Left renal pelvis (tissue), 4 donors: ENCODE measurements at regions not wholly inside any gene's neighbourhood (a gene's known extent, or its start where the extent isn't known, plus 50 kb on each side); places are given as distances from the start of the nearest gene placed in this dataset.
A peak's percentile ranks its signal among the peaks of the same experiment; 100 is the strongest.
"Not testable (repeated sequence)": the region's sequence is repeated elsewhere in the genome, so short reads cannot be mapped to it uniquely, and the experiment has no call there.

Experiments
- DNase-seq, 4 donors: peaks; one replicate each; pipeline ENCODE4 v3.0.0-alpha.2; 2013; ENCODE audit warnings: low read depth in 4 of 4, low spot score in 3 of 4

DNA sequence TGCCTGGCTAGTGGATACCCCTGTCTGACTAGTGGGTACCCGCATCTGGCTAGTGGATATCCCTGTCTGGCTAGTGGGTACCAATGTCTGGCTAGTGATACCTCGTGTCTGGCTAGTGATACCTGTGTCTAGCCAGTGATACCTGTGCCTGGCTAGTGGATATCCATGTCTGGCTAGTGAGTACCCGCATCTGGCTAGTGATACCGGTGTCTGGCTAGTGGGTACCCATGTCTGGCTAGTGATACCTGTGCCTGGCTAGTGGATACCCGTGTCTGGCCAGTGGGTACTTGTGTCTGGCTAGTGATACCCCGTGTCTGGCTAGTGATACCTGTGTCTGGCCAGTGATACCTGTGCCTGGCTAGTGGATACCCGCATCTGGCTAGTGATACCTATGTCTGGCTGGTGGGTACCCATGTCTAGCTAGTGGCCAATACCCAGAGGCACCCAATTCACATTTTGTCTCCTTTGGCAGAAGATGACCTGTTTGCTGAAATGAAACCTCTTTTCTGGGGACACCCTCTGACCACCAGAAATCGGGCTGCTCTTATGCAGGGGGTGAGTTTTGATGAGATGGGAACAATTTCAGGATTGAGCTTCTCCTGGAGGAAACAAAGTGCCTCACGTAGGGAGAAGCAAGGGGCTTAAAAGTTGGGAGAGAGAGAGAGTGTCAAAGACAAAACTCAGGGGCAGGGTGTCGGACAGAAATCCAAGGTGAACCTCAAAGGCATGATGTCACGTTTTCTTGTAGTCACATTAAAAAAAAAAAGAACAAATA lies 63.4 kb downstream of the SMIM38 start:
- no peak for DNase-seq

DNA sequence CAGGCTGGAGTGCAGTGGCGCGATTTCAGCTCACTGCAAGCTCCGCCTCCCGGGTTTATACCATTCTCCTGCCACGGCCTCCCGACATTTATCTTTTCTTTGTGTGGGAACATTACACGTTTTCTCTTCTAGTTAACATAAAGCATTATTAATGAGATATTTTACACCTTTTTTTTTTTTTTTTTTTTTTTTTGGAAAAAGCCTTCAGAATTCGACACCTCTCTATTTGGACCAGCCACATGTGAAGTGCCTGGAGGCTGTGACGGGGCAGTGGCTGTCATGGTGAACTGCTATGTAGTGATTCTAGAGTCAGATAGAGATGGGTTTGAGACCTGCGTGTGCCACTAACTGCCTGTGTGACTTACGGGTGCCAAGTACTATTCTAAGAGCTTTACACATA lies 64.3 kb downstream of the SMIM38 start:
- DNase-seq, result no peak

DNA sequence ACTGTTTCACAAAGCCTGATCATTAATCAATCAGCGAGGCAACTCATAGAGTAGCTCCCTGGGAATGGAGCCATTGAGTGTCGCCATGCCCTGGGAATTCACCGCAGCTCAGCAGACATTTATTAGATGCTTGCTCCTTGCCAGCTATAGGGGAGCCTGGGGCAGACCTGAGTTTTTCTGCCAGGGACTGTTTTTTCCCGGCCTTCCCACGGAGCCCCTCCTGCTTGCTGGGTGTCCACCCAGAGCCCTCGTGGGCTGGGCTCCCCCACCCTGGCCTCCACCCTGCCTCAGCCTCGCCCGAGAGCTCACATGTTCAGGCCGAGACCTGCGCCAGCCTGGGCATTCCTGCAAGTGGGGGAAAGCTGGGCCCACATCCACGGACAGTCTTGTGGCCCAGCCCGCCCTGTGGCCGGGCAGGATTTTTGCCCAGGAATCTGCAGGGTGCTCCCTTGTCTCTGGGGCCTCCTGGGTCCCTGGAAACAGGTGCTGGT lies 64.9 kb downstream of the SMIM38 start:
- DNase-seq, result no peak

DNA sequence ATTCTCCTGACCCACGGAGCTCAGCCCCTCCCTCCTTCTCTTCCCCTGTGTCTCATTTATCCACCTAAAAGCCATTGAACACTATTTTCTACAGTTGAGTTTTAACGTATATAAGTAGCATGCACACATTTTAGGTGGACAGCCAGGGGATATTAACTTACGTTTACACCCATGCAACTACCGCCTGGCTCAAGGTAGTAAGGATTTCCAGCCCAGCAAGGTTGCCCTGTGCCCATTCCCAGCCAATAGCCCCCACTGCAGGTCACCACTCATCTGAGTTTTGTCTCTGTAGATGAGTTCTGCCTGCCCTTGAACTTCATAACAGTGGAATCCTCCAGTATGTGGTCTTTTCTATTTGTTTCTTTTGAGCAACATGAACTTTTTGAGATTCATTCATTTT lies 65.4 kb downstream of the SMIM38 start:
- no peak for DNase-seq

DNA sequence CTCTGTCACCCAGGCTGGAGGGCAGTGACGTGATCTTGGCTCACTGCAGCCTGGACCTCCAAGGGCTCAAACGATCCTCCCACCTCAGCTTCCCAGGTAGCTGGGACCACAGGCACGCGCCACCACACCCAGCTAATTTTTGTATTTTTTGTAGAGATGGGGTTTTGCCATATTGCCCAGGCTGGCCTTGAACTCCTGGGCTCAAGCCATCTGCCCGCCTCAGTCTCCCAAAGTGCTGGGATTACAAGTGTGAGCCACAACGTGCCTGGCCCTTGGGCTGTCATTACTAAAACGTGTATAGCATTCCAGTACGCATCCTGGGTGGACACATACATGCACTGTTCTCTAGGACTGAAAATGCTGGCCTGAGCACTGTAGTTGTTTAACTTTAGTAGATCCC lies 65.9 kb downstream of the SMIM38 start:
- not testable (repeated sequence) for DNase-seq

DNA sequence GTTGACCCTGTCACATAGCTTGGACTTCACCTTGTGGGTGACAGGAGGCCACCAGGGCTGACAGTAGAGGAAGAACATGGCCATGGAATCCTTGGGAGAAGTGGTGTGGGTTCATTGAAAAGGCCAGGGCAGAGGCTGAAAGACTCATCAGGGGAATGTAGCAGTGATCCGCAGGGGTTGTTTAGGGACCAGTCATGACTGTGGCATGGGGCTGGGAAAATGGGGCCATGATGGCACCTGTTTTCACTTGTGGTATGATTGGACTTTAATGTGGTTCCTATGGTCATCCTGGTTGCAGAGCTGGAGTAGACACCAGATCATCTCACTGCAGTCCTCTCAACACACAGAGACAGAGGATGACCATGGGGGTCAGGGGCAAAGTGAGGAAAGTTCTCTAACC lies 66.7 kb upstream of the MYEOV start:
- DNase-seq, result no peak

DNA sequence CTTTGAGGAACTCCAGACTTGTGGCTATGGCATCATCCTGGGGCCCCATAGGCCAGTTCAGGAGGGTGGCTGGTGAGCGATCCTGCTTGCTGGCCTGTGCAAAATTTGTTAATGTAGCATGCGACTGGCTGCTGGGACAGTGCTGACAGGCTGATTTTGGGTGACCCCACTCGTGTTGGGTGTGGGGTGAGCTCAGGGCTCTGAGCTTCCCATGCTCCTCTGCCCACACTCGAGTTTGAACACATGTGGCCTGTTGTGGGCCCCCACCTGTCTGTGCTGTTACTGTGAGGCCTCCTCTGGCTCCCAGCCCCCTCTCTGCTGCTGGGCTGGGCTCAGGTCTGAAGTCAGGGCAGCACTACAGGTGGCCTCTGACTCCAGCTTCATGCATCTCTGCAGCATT lies 64.4 kb upstream of the MYEOV start:
- DNase-seq, result no peak

DNA sequence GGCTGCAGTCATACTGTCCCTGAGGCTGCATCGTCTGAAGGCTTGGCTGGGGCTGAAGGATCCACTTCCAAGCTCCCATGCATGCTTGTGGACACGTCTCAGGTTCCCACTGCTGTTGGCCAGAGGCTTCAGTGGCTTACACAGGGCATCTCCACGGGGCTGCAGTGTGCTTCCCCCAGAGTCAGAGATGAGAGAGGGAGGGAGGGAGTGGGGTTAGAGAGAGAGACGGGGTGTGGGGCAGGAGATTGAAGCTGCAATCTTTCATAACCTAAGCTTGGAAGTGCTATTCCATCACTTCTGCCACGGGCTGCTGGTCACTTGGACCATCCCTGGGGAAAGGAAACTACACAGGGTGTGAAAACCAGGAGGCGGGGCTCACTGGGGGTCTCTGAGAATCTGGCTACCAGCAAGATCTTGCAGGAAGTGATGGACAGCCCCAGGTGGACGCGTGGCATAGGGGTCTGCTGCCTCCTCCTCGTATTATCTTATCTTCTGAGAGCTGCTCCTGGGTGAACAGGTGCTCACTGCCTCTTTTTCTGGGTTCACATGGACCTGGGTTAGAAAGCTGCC lies 63.0 kb upstream of the MYEOV start:
- DNase-seq, result no peak

DNA sequence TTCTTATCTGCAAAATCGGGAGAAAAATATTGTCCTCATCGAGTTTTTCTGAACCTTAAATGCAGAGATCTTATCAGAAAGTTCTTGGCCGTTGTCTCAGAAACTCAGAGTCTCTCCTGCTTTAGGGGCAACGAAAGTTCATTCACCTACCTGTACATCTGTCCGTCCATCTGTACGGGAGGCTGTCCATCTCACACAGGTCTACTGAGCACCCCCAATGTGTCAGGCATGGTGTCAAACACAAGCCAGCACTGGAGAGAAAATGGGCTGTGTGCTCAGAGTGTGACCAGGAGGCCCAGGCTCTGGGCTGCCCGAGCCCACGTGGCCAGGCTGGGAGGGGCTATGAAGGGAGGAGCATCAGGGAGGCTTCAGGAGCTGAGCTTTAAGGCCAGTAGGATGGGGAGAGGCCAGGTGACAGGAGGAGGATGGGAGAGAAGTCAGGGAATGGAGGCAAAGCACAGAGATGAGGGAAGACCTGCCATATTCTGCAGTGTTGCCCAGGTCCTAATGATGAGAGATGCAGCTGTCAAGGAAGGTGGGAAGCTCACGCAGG lies 62.4 kb upstream of the MYEOV start:
- no peak for DNase-seq

DNA sequence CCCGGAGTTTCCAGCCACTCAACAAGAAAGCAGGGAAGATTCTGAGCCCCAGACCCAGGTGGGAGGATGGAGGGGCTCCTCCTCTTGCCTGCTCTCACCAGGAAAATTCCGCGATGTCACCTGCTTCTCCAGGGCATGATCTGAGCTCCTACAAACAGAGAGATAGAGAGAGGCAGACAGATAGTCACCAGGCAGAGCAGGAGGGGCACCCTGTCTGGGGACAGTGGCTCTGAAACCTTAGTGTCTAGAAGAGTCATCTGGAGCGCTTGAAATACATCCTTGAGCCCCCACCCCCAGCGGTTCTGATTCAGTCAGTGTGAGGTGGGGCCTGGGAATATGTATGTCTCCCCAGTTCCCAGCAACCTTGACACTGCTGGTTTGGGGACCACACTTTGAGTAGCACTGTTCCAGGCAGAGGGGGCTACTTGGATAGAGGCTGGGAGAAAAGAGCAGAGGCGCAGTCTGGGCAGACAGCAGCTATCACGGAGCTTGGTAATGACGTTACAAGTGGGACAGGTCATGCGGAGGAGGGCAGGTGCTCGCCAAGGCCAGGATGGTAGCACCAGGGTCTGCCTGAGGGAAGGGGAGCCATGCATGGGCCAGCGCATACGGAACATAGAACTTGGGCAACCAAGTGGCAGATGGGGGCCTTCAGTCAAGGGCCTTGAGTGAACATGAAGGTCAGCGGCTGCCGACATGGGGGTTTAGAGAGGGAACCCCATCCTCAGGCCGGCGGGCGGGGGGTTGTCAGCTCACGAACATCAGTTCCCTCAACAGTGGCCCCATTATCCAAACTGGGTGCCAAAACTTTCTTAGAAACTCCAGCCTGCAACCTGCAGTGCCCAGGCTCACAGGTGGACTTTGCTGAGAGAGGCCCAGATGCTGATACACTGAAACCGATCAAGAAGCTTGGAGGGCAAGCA lies 60.9 kb upstream of the MYEOV start:
- no peak for DNase-seq

DNA sequence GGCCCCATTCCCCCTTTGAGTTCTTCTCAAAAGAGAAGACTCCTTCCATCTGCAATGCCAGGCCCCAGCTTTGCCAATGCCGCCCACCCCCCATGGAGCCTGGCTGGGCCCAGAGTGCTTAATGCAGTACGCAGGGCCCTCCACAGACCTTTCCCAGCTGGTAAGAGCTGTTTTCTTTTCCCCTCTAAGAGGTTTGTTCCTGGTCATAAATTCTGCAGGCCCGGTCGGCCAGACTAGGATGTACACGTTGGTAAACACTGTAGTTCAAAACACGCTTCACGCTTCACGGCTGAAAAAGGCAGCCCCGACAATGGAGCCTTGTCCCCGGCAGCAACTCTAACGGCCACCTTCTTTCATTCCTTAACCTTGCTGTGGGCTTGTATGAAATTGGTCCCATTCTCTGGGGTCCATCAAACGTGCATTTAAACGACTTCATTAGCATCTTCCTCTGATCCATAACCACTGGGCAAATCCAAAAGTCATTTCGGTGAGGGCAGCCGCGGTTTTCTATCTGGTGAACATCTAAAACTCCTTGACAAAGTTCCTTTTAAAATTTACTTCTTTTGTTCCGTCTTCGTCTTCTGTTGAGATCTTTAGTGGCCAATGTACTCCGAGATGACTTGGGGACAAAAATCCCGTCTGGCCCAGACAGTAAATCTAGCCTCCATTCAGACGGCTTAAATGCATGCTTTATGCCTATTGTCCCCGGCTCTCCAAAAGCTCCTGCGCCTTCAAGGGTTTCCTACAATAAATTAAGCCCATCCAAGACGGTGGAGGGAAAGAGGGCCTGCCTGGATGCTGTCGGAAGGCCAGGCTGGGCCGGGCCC lies 60.0 kb upstream of the MYEOV start:
- DNase-seq, result peak in 3 of 4 donors; percentile 31 to 51 (median 35)

DNA sequence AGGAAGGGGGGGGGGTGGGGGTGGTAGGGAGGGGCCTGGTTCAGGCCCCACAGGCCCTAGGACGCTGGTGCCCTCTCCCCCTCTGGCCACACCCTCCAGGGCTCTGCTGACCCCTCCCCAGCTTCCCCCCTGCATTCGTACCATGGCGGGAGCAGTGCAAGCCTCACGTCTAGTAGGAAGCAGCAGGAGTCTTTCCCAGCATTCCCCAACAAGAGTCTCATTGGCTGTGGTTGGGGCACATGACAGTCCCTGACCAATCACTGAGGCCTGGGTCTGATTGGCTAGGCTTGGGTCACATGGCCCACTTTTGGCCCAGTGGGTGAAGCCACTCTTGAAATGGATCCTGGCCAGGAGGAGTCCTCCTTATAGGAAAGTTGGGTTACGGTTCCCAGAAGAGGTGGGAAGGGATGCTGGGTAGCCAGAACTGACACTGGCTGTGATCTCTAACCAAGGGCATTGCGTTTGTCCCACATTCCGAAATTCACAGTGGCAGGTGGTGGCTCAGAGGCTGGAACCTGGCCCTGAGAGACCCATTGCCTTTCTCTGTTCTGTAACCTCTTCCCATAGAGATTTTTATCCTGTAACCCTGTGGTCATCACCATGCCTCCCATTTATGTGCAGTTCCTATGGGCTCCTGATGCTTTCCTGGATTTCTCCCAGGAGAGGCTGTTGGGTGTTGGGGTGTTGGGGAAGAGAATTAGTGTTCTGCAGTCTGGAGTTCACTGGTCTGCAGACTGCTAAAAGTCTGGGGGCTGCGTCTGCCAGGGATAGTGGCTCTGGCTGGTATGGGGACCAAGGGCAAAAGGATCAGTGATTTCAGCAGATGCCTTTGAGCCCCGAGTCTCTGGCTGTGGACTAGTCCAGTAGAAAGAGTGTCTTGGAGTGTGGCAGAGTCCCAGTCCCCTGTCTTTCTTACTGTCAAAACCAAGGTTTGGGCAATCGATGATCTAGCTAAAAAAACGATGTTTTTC lies 58.9 kb upstream of the MYEOV start:
- no peak for DNase-seq

DNA sequence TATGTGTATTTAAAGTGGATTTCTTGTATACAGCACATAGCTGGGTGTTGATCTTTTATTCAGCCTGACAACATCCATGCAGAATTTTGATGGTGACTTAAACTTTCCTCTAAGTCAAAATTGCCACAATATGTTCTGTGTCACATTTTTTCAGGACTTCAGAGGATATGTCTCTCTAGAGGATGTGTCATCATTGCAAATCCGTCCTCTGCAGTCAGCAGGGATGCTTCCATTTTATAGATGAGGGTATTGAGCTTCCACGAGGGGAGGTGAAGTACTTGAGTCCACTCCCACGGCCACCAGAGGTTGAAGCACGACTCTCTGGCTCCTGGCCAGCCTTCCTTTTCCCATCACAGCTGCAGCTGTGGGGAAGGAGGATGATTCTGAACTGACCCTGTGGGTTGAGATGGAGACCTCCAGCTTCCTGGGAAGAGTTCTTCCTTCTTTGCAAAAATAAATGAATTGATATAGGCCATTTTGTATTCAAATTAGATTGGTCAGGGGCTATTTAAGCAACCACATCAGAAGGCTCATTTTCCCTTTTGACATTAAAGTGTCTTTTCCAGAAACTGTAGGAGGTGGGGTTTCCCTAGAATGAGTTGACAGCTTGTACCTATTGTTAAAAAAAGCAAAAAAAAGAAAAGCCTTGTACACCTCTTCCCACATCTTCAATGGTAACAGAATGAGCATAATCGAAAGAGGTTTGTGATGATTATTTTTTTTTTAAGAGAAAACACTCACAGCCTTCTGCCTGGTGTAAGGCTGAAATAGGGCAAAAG lies 55.2 kb upstream of the MYEOV start:
- no peak for DNase-seq

DNA sequence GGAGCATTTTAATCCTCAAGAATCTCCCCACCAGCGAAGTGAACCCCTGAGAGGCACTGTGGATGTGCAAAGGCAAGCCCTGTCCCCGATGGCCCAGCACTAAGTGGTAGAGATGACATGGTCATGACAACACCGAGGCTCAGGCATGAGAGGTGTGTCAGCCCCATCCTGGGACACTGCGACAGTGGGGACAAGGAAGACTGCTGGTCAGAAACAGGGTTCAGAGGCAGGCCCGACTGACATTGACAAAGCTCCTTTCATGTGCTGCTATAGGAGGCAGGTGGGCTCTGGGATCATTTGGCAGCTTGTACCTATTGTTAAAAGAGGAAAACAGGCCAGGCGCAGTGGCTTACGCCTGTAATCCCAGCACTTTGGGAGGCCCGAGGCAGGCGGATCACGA lies 54.3 kb upstream of the MYEOV start:
- no peak for DNase-seq

DNA sequence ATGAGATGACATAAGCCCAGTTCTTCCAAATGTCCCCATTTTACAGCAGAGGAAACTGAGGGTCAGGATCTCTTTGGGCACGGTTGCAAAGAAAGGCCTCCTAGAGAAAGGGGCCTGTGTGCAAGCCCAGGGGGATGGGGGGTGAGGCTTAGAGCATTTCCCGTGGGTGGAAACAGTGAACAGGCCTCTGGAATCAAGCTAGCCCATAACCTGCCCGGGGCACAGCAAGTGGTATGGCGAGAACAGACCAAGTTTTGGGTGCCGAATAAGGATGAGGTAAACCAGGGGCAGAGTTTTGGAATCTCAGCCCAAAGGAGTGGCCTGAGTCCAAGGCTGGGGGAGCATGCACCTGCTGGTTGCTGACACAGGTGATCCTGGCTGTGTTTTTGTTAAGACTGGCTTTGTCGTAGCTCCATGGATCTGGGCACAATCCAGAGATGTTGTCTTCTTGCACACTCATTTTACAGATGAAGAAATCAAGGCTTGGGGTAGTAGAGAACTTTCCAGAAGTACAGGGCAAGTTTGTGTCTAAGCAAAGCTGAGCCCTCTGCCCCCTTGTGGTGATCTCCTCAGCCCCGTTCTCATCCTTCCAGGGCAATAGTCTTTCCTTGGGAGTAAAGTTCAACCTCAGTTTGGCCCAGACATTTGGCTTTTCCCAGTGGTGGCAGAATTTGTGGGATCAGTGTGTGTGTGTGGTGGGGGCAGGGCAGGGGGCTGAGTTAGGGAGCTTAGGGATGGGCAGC lies 53.5 kb upstream of the MYEOV start:
- no peak for DNase-seq

DNA sequence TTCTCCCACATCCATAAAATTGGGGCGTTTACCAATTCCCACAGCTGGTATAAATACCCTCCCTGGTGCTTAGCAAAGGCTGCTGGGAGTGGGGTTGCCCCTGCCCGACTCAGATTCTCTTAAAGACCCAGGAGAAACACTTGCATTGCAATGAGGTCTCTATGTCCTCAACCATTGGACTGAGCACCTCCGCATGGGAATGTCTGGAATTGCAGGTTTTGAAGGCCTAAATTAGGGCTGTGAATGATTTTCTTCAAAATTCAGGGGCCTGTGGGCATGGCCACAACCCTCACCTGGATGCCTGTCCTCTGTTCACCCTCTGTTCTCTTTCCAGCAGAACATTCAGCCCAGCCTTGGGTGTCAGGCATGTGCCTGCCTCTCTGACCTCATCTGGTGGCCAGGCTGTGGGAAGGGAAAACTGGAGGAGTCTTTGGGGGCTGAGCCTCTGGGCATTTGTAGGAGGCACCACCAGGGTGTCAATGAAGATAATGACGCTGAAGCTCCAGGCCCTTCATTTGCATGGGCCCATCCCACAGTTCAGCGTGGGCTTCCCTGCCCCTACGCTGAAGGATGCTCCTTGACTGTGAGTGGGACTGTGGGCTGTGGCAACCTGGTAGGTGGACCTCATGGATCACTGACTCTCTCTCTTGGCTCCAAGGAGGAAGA lies 52.7 kb upstream of the MYEOV start:
- DNase-seq, result no peak

DNA sequence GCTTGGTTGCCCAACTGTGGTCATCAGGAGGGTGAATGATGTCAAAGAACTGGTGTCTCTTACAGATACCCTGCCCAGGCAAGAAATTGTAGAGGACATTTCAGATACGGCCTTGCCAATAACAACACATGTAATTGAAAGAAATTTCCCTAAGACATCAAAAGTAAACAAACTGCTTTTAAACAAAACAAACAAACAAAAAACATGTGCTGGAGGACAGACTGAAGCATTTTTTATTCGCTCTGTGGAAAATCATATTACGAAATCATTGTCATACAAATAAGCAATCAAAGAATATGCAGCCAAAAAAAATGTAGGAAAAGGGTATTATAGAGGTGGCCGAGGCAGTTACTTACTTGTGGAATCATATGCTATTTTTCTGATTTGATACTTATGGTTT lies 52.1 kb upstream of the MYEOV start:
- DNase-seq, result no peak
